ENCODE measurements at regions not wholly inside any gene's neighbourhood (a gene's known extent, or its start where the extent isn't known, plus 50 kb on each side); places are given as distances from the start of the nearest gene placed in this dataset.

- no peak for TF ChIP-seq CTCF (IDR thresholded peaks at IDR 0.05 in 2 of 3, conservative IDR thresholded peaks at IDR 0.05 in 1 of 3; ENCODE audit: borderline replicate concordance in 1 of 3, insufficient read depth in 1 of 3, low read depth in 2 of 3, low read length in 2 of 3)
- TF ChIP-seq POLR2A (IDR thresholded peaks at IDR 0.05; ENCODE audit: borderline replicate concordance, extremely low read depth, insufficient read depth, insufficient read length): no peak
- TF ChIP-seq SIN3A (IDR thresholded peaks at IDR 0.05; ENCODE audit: low read depth): no peak
- TF ChIP-seq EZH2 (IDR thresholded peaks at IDR 0.05): no peak
- TF ChIP-seq ATF3 (IDR thresholded peaks at IDR 0.05): no peak
These were observed 544.8 kb downstream of the NUF2 start for GRCh38 chr1:163866564-163866963.

Measured in HCT116 (cell line).